Spleen (tissue), 11 donors: ENCODE measurements at regions not wholly inside any gene's neighbourhood (a gene's known extent, or its start where the extent isn't known, plus 50 kb on each side); places are given as distances from the start of the nearest gene placed in this dataset.

Source experiments
- DNase-seq: peaks from one replicate; pipeline ENCODE4 v3.0.0-alpha.2; 2020
- H3K27ac ChIP-seq, 8 donors: fragments of 200-600 bp; sonication (generic) in 7 of 8; 1 replicate in 4 of 8; 2 replicates in 4 of 8; pipeline versions ENCODE4 v1.5.0 to v1.8.0; 2016 to 2021; ENCODE audit warnings: inconsistent platforms in 4 of 8, mild to moderate bottlenecking in 4 of 8, moderate library complexity in 1 of 8
- H3K27me3 ChIP-seq, 7 donors: fragments of 200-600 bp; sonication (generic) in 6 of 7; replicated peaks in 1 of 7; 1 replicate in 4 of 7; 2 replicates in 3 of 7; pipeline versions ENCODE4 v1.5.0 to v1.8.0; 2016 to 2021; ENCODE audit warnings: inconsistent platforms in 3 of 7, mild to moderate bottlenecking in 1 of 7
- H3K36me3 ChIP-seq, 6 donors: fragments of 200-600 bp; sonication (generic) in 5 of 6; 1 replicate in 4 of 6; 2 replicates in 2 of 6; pipeline versions ENCODE4 v1.5.0 to v1.8.0; 2016 to 2021; ENCODE audit warnings: inconsistent platforms in 2 of 6
- H3K4me1 ChIP-seq, 6 donors: fragments of 200-600 bp; sonication (generic) in 5 of 6; 1 replicate in 3 of 6; 2 replicates in 3 of 6; pipeline versions ENCODE4 v1.5.0 to v1.8.0; 2016 to 2021; ENCODE audit warnings: inconsistent platforms in 3 of 6
- H3K4me3 ChIP-seq, 8 donors: fragments of 200-600 bp; sonication (generic) in 7 of 8; 1 replicate in 4 of 8; 2 replicates in 4 of 8; pipeline versions ENCODE4 v1.5.0 to v1.8.0; 2016 to 2021; ENCODE audit warnings: inconsistent platforms in 4 of 8, mild to moderate bottlenecking in 4 of 8, moderate library complexity in 2 of 8
- H3K9me3 ChIP-seq, 8 donors: fragments of 200-600 bp; sonication (generic) in 7 of 8; 1 replicate in 4 of 8; 2 replicates in 4 of 8; pipeline versions ENCODE4 v1.5.0 to v1.8.0; 2016 to 2021; ENCODE audit warnings: inconsistent platforms in 4 of 8
- CTCF ChIP-seq, 11 experiments: fragments of 200-600 bp in 7 of 11; fragments of 450-650 bp in 4 of 11; sonication (generic) in 4 of 11; IDR thresholded peaks in 8 of 11; conservative IDR thresholded peaks in 3 of 11; 1 replicate in 7 of 11; 2 replicates in 4 of 11; pipeline versions ENCODE4 v1.4.0 to v1.8.0; 2016 to 2021; ENCODE audit warnings: antibody characterized with exemption in 11 of 11, inconsistent platforms in 4 of 11, mild to moderate bottlenecking in 1 of 11
- POLR2A ChIP-seq, 3 donors: fragments of 450-650 bp; IDR thresholded peaks; one replicate each; pipeline ENCODE4 v1.5.1; 2017; ENCODE audit warnings: antibody characterized with exemption in 3 of 3, mild to moderate bottlenecking in 1 of 3
- POLR2AphosphoS5 ChIP-seq, 3 donors: sonication (generic); formaldehyde crosslinking; IDR thresholded peaks; one replicate each; pipeline ENCODE4 v1.5.1; 2017; ENCODE audit warnings: antibody characterized with exemption in 3 of 3
- WGBS, 5 donors: extraction: QIAGEN DNeasy Blood & Tissue Kit in 3 of 5; methylation state at CpG; one replicate each; pipeline versions ENCODE4 v1.1.5 to v1.1.7; 2013 to 2018; 5-methylcytosine and 5-hydroxymethylcytosine counted together
- intact Hi-C: fragments of 100-400 bp; cut with DNase I; formaldehyde crosslinking; loops from one replicate; pipeline ENCODE4 v1.15.0; 2023; ENCODE audit warnings: low total_unique reads
- donor health status: healthy with polysubstance abuse.
- donor health status: DM: no; HTN: no; CAD: no; lungs with moderate emphysema.
- donor health status: DM: no; HTN: no; CAD: no.
- donor health status: Bipolar disorder and iron deficiency.
- donor health status: healthy.
- donor health status: DM: no; HTN: no; CAD: no.
- donor health status: DM: yes; HTN: yes; CAD: no.

- H3K9me3 ChIP-seq: peaks cover 0 to 100% (median 98%) of the 10 kb centered on the region in 8 donors
- 71 to 85% (median 80%) methylated on average over 13 of the region's 13 CpGs for WGBS, 5 donors
These were observed 362.4 kb downstream of the ALG10 start for GRCh38 chr12:34384693-34385092.

GRCh38 chr12:34386016-34386415 is 363.7 kb downstream of the ALG10 start:
- Histone ChIP-seq H3K36me3 (no peaks in the 10 kb centered on the region), H3K27ac (no peak overlapping the region), H3K4me3 (no peak overlapping the region), H3K9me3 (peaks cover 0 to 100% (median 96%) of the 10 kb centered on the region in 8 donors), H3K4me1 (no peaks in the 10 kb centered on the region), H3K27me3 (peaks cover 0 to 25% (median 0%) of the 10 kb centered on the region in 7 donors)
- intact Hi-C loops: no loop called here
- WGBS, 5 donors: 57 to 69% (median 62%) methylated on average over 11 to 13 of the region's 13 CpGs
- no peak for DNase-seq
- TF ChIP-seq CTCF (IDR thresholded peaks at IDR 0.05 in 8 of 11, conservative IDR thresholded peaks at IDR 0.05 in 3 of 11) (no peak), POLR2A (IDR thresholded peaks at IDR 0.05) (no peak), POLR2AphosphoS5 (IDR thresholded peaks at IDR 0.05) (no peak)

More at GRCh38 chr12:34384693-34385092, 362.4 kb downstream of the ALG10 start:
- no peaks in the 10 kb centered on the region for H3K36me3 ChIP-seq
- H3K27ac ChIP-seq: no peak overlapping the region
- DNase-seq: no peak
- no peaks in the 10 kb centered on the region for H3K4me1 ChIP-seq
- intact Hi-C loops: no loop called here
- no peak for TF ChIP-seq POLR2AphosphoS5 (IDR thresholded peaks at IDR 0.05)
- no peak for TF ChIP-seq CTCF (IDR thresholded peaks at IDR 0.05 in 8 of 11, conservative IDR thresholded peaks at IDR 0.05 in 3 of 11)
- H3K4me3 ChIP-seq: no peak overlapping the region
- H3K27me3 ChIP-seq: peaks cover 0 to 19% (median 0%) of the 10 kb centered on the region in 7 donors

- Histone ChIP-seq H3K9me3 (peaks cover 0 to 100% (median 96%) of the 10 kb centered on the region in 8 donors), H3K36me3 (no peaks in the 10 kb centered on the region), H3K4me3 (no peak overlapping the region), H3K27me3 (peaks cover 0 to 25% (median 0%) of the 10 kb centered on the region in 7 donors), H3K4me1 (no peaks in the 10 kb centered on the region), H3K27ac (no peak overlapping the region)
- 69 to 77% (median 73%) methylated on average over 24 of the region's 24 CpGs for WGBS, 5 donors
- no peak for DNase-seq
- intact Hi-C loops: no loop called here
- TF ChIP-seq POLR2A (IDR thresholded peaks at IDR 0.05) (no peak), CTCF (IDR thresholded peaks at IDR 0.05 in 8 of 11, conservative IDR thresholded peaks at IDR 0.05 in 3 of 11) (no peak), POLR2AphosphoS5 (IDR thresholded peaks at IDR 0.05) (no peak)
These were observed 364.4 kb downstream of the ALG10 start for GRCh38 chr12:34386621-34387255.

GRCh38 chr12:34387711-34388635 is 365.7 kb downstream of the ALG10 start:
- H3K27me3 ChIP-seq: peaks cover 0 to 25% (median 0%) of the 10 kb centered on the region in 7 donors
- no peaks in the 10 kb centered on the region for H3K36me3 ChIP-seq
- TF ChIP-seq CTCF (IDR thresholded peaks at IDR 0.05 in 8 of 11, conservative IDR thresholded peaks at IDR 0.05 in 3 of 11): no peak
- TF ChIP-seq POLR2AphosphoS5 (IDR thresholded peaks at IDR 0.05): no peak
- TF ChIP-seq POLR2A (IDR thresholded peaks at IDR 0.05): no peak
- H3K27ac ChIP-seq: no peak overlapping the region
- peak; percentile 53 for DNase-seq
- no peak overlapping the region for H3K4me3 ChIP-seq
- intact Hi-C loops: no loop called here
- H3K9me3 ChIP-seq: peaks cover 0 to 100% (median 97%) of the 10 kb centered on the region in 8 donors
- 74 to 80% (median 77%) methylated on average over 25 of the region's 25 CpGs for WGBS, 5 donors
- no peaks in the 10 kb centered on the region for H3K4me1 ChIP-seq
